ENCODE measurements at regions not wholly inside any gene's neighbourhood (a gene's known extent, or its start where the extent isn't known, plus 50 kb on each side); places are given as distances from the start of the nearest gene placed in this dataset.

DNA sequence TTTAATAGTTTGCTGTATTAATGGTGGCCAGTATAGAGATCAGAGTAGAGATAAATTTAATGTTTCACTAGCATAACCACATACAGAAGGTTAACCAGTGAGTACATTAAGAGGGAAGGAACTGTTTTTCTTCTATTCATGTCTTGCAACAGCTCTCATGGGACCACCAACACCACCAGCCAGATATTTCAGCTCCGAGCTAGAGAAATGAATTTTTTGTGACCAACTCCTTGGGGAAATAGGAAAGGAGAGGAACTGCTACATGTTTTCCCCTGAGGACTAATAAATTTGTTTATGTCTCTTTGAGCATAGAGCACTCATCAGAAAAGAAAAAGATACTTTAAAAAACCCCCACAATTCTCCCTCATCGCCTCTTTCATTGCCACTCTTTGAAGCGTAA lies 247.5 kb downstream of the MBNL1 start:
- no peak for DNase-seq

DNA sequence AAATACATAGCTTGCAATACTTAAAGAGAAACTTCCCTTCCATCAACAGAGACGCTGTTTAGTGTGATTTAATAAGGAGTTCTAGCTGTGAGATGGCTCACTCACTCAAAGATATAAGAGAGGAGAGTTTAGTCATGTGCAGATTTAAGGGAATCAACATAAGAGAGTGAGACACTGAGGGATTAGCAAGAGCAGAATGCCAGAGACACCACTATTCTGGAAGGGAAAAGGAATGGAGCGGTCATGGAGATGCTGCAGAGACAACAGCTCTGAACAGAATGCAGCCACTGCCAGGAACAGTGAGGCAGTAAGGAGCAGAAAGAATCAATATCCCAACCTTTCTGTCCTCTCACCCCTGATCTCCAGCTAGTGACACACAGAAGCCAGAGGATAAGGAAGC lies 248.8 kb downstream of the MBNL1 start:
- no peak for DNase-seq

DNA sequence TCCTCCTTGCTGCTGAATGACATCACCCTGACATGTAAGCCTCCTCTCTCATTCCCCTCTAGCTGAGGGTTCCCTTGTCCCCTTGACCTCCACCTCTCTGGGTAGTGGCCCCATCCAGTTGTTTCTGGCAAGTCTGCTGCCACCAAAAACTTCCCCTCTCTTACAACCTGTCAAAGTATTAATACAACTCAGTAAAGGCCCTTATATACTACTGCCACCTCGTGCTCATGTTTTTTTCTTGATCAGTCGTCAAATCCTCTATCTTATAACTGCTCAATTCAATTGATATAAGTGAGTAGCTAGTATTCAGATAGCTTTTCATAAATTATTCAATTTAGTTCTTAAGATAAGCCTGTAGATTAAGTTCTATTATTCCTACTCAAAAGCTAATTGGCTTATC lies 249.6 kb downstream of the MBNL1 start:
- no peak for DNase-seq

DNA sequence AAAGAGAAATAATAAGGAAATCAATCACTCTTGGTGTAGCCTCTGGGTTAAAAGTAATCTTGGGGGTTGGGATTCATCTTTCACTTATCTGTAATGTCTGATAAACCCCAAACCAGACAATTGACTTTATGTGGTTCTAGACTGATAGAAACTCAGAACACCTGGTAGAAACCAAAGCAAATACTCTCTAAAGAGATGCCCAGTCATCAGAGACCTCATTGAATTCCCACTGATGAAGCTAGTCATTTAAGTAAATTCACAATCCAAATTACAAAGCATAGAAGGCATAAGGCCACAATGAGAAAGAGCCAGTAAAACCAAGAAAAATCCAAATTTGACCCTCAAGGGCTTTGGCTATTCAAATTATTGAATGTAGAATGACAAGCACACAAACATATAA lies 250.6 kb downstream of the MBNL1 start:
- DNase-seq: no peak

DNA sequence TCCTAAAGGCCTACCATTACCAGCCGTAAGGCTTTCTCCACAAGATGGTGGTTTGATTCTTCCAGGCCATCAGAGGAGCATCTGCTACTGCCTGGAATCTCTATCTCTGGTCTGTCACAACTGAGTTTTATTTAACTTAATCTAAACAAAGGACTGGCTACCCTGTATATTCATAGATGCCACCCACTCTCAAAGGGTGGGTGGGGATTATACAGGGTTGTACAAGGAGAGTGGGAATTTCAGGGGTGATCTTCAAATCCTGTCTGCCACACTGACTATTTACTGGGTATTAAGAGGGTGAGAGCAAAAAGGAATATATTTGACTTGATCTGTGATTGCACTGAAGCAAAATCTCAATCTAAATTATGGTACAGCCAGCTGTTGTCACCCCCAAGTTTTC lies 253.3 kb downstream of the MBNL1 start:
- DNase-seq: peak; percentile 58 to 73 (median 72)

DNA sequence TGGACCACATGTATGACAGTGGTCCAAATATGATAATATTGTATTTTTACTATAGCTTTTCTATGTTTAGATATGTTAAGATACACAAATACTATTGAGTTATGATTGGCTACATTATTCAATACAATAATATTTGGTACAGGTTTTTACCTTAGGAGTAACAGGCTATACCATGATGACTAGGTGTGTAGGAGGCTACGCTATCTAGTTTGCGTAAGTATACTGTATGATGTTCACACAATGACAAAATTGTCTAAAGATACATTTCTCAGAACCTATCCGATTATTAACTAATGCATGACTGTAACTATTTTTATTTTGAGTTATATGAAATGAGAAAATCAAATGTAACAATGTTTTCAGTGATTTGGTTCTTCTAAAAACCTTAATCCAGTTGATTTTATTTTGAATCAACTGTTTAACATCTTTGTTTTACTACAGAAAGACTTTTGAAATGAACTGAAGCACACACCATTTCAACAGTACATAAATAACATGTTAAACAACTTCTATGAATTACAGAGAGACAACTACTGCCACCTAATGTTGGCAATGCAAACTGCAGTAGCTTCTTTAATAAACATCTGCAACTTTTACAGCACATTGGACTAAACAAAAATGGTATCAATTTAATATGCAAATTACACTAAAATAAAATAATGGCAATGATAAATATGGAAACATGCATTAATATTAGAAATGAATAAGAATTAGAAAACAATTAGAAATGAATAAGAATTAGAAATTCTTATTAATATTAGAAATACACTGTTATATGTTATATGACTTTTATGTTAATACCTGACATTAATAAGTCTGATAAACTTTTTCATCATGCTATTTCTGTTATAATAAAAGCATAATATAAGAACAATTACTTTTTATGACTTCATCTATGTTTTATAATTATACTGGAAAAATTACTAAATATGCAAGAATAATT lies 255.7 kb downstream of the MBNL1 start:
- DNase-seq: peak; percentile 78 to 84 (median 83)

DNA sequence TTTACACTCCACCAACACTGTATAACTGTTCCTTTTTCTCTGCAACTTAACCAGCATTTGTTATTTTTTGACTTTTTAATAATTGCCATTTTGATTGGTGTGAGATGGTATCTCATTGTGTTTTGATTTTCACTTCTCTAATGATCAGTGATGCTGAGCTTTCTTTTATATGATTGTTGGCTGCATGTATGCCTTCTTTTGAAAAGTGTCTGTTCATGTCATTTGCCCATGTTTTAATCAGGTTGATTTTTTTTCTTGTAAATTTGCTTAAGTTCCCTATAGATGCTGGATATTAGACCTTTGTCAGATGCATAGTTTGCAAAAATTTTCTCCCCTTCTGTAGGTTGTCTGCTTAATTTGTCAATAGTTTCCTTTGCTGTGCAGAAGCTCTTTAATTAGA lies 263.0 kb downstream of the MBNL1 start:
- no peak for DNase-seq

DNA sequence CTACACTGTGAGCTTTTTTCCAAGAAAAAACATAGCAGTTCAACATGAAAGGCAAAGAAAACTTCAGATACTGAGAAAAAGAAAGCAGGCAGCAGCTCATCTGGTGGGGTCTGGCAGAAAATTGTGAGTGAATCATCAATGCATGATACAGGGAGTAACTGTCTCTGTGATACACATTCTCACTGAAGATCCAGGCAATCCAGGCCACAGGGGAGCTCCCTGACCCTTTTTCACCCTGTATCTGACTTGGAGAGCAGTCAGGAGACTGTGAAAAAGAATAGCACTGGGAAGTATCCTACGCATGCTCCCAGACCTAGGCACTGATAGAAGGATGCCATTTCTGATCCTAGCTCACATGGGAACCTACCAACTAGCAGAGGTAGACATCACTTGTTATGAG lies 269.8 kb downstream of the MBNL1 start:
- no peak for DNase-seq

DNA sequence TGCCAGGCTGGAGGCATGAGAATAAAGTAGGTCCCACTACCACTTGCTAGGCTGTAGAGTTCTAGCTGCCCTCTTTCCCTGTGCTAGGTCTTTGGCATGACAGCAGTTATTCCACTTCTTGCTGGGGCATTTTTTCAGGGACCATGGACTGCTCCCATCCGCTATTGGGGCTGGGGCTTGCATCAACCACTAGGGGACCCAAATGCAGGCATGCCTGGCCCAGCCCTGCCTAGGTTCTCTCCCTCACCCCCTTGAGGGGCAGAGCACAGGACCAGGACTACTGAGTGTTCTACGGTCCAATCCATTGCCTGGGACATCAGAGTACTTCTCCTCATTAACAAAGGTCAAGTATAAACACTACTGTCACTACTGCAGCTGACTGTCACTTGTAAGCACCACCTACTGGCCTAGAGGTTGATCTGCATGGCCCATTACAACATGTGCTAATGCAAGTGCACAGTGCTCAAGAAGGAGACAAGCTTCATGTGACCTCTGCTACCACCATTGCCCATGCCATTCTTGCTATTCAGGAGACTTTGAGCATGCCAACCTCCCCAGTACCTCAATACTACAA lies 270.5 kb downstream of the MBNL1 start:
- DNase-seq: peak in 1 of 3 donors; percentile 14

DNA sequence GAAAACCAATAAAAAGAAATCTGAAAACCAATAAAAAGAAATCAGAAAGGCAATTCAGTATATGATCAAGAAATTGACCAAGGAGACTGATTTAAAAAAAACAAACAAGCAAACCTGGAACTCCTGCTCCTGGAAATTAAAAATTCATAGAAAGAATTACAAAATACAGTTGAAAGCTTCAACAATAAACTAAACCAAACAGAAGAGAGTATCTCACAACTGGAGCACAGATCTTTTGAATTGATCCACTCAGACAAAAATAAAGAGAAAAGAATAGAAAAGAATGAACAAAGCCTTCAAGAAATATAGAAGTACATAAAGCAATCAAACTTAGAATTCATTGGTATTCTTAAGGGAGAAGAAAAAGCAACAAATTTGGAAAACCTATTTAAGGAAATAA lies 271.4 kb downstream of the MBNL1 start:
- DNase-seq: no peak

DNA sequence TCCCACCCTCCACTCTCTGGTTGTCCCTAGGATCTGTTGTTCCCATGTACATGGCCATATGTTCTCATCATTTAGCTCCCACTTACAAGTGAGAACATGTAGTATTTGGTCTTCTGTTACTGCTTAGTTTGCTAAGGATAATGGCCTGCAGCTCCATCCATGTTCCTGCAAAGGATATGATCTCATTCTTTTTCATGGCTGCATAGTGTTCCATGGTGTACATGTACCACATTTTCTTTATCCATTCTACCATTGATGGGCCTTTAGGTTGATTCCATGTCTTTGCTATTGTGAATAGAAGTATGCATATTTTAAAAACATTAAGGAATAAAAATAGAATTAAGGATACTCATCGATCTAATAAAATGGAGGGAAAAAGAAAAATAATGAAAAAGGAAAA lies 278.4 kb downstream of the MBNL1 start:
- DNase-seq: no peak

DNA sequence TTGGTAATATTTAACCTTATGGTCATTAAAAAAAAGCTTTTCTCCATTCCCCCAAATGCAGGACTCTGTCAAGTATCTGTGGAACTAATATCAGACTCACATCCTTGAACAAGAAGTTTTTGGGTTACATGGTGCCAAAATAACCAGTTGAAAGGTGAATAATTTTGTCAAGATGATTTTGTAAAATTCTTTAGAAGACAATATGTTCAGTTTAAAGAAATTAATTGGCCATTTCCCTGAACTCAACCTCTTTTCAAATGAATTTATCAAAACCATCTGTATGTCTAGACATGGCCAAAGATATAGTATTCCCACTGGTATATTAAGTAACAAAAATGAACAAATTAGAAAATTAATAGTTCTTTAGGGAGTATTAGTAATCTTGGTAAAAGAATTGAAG lies 280.5 kb downstream of the MBNL1 start:
- no peak for DNase-seq

DNA sequence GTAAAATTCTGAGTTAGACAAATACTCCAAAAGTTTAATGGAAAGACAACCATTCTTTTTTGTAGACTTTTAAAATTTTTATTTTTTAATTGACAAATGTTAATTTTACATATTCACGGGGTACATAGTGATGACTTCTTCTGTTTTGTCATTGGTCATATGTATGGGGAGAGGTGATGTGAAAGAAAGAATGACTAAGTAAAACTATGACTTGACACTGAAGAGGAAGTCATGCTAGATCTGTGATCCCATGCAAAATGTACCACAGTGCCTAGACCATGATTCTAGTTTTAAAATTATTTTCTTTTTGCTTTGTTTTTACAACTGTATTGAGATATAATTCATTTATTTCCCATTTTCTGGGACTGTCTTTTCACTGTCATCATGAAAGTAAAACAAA lies 281.6 kb downstream of the MBNL1 start:
- DNase-seq: peak; percentile 15 to 52 (median 49)

DNA sequence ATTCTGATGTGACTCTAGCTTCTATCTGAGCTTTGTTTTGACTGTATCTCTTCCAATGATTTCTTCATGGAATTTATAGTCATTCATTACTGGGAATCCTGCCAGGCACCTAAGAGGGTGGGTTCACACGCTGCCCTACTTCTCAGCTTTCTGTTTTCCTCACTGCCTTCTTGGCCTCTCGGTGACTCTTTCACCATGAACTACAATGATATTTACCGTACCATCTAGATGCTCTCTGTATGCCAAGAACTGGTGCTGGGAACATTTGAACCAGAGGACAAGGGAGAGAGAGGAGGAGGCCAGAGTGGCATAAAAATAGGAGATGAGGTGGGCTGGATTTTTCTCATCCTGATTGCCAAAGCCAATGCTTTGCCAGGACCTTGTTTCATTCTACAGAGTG lies 280.0 kb upstream of the P2RY1 start:
- DNase-seq: no peak

DNA sequence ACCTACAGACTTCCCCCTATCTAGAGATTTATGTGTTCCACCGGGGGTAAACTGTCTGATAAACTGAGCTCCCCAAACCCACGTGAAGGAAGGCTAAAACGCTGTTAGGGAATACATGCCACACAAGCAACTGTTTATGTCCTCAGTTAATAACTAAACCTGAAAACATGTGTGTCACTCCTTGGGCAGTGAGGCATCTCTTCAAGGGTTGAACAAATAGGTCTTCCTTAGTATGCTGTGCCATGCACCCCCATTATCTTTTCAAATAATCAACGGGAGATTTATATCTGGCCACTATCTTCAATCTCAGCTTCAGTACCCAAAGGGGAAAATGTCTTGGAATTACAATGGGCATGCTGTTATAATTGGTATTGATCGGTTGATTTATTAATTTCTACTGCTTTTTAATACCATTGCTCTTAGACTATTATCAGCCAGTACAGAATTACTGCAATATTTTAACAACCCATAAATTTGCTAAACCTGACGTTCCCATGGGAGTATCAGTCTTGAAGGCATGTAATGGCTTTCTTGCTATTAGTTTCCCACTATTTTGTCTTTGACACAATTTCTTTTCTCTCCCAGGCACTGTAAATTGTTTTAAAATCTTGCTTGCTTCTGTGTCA lies 279.2 kb upstream of the P2RY1 start:
- no peak for DNase-seq

DNA sequence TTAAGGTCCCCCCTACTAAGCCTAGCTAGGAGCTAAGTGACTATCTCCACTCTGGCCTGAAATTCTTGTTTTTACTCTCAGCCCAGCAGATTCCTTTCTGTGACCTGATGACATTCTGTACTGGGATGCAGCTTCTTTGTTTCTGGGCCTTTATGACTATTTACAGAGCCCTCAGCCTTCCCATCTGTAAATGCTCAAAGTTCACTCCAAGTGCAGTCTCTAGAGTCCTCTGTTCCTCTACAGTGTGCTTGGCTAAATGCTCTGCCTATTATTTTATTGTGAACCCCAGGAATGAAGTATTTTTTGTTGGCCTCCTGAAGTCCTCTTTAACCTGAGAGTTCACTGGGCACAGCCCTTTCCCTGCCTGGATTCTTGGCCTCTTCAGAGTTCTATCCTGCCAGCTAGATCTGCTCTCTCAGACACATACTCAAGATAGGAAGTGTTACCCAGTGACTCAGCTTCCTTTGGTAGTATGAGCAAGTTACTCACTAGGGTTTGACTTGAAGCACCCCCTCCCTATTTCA lies 278.1 kb upstream of the P2RY1 start:
- DNase-seq: peak; percentile 14 to 27 (median 26)

DNA sequence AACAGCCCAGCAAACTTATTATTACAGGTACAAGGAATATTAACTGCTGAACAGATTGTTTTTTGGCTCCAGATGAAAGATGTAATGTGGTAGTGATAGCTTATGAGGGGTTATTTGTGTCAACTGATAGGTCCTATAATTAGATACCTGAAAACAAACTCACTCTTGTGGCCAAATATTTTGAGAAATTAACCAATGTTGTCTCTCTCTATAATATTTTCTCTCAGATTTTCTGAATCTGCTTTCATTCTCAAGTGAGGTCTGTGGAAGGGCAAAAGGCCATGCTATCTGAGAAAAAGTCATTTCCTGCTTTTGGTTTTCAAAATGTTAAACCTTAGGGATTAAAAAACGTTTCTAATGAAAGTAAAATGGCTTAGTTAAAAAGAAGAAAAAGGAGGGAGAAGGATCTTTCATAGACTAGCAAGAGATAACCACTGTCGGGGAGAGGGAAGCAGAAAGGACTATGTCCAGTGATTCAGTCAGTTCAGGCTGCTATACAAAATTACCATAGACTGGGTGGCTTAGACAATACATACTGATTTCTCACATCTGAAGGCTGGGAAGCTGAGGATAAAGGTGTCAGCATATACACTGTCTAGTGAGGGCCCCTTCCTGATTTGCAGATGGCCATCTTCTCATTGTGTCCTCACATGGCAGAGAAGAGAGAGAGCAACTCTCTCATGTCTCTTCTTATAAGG lies 277.5 kb upstream of the P2RY1 start:
- DNase-seq: no peak

DNA sequence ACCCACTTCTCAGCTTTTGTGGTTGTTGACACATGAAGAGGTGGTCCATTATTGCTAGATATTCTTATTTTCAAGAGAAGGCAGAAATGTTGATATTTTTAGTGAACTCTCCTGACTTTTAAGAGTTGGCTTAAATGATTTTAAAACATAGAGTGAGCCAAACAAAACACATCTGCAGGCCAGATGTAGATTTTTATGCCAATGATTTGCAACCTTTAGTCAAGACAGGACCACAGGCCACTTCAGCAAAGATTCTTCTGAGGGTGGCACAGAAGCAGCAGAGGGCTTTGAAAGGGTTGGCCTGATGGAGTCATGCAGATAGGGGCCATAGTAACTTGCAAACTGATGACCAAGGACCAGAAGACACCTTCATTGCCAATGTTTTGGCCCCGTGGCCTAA lies 276.5 kb upstream of the P2RY1 start:
- DNase-seq: no peak

DNA sequence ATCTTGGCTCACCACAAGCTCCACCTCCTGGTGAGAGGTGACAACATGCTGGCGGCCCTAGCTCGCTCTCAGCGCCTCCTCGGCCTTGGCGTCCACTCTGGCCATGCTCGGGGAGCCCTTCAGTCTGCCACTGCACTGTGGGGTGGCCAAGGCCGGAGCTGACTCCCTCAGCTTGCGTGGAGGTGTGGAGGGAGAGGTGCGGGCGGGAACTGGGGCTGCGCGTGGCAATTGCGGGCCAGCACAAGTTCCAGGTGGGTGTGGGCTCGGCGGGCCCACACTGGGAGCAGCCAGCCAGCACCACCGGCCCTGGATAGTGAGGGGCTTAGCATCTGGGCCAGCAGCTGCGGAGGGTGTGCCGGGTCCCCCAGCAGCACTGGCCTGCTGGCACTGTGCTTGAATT lies 275.7 kb upstream of the P2RY1 start:
- no peak for DNase-seq

DNA sequence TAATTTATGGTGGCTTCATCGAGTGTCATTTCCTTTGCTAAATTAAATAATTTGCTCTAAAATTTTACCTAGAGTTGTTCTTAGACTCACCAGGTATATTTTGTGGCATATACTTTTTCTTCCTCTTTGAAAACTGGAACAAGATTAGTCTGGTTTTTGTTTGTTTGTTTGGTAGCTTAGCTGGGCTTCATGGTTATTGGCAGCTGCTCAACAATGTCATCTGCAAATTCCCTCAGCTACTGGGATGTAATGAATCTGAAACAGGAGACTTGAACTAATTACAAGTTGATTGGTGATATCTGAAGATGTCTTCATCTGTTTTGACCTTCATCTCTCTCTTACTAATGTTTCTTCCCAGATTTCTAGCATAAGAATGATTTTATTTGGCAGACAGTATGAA lies 270.5 kb upstream of the P2RY1 start:
- no peak for DNase-seq

DNA sequence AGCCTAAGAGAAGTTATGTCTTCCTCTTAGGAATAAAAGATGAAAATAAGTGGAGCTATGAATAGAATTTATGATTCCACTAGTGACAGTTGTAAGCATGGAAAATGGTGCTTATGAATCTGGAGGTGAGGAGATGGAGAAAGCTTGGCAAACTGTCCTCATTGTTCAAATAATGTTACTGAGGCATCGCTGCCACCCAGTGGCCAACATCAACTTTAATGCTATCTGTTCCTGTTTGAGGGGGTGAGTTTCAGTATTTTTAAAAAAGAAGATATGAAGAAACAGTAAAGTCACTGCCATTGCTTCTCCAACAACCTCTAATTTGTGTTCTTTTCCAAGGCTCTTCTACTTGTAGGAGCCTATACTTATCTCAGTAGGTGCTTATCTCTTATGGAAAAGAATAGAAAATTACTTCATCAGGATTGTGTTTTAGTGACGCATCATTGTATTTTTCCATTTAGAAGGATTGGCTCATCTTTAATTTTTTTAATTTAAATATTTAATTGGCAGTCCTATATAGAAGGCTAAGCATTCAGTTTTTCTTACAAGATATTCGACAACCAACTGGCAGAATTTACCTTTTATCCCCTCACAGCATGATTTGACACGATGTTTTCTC lies 260.4 kb upstream of the P2RY1 start:
- peak; percentile 67 to 75 (median 69) for DNase-seq

DNA sequence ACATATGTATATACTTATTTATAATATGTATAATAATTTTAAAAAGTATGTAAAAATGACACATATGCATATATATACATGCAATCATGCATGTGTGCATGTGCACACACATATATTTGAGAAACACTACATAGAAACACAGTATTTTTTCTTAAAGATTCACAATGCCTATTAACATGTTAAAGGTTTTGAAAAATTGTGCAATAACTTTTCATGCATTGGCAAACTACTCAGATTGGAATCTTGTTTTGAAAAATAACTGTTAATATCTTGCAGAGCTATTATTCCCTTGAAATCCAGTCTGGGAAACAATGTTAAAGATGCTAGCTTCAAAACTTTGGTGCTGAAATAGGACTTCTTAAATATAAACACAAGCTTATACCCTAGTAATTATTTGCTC lies 256.2 kb upstream of the P2RY1 start:
- DNase-seq: no peak

DNA sequence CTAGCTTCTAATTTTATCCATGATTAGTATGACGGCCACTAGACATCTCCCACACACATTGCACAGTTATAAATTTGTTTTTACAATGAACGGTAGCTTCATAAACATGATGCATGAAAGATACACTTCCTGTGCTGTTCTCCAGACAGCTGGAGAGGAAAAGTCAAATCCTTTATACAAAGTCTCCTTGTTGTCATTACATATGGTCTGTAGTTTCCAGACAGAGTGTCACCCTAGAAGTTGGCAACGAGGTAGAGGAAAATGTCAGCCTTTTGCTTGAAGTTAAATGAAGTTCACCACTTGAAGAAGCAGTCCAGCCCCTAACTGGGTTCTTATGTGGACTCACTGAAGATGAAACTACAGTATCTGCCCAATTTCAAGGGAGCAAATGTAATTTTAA lies 253.0 kb upstream of the P2RY1 start:
- no peak for DNase-seq
